ENCODE measurements at regions not wholly inside any gene's neighbourhood (a gene's known extent, or its start where the extent isn't known, plus 50 kb on each side); places are given as distances from the start of the nearest gene placed in this dataset.

- H3K4me3 ChIP-seq (ENCODE audit: low read depth, low read length) = no peak overlapping the region
- no peak for DNase-seq (ENCODE audit: low read depth)
- TF ChIP-seq CTCF (IDR thresholded peaks at IDR 0.05; ENCODE audit: low read depth, low read length, missing control alignments) = no peak
These were observed 103.6 kb upstream of the LRIG3 start for GRCh38 chr12:59023861-59024424.

GRCh38 chr12:59020073-59020946 lies 100.0 kb upstream of the LRIG3 start:
- DNase-seq (ENCODE audit: low read depth) = no peak
- no peak overlapping the region for H3K4me3 ChIP-seq (ENCODE audit: low read depth, low read length)
- TF ChIP-seq CTCF (IDR thresholded peaks at IDR 0.05; ENCODE audit: low read depth, low read length, missing control alignments) = no peak

GRCh38 chr12:59014885-59015284 lies 94.6 kb upstream of the LRIG3 start:
- no peak for DNase-seq (ENCODE audit: low read depth)
- TF ChIP-seq CTCF (IDR thresholded peaks at IDR 0.05; ENCODE audit: low read depth, low read length, missing control alignments) = no peak
- H3K4me3 ChIP-seq (ENCODE audit: low read depth, low read length) = no peak overlapping the region

GRCh38 chr12:59010941-59011340 lies 90.6 kb upstream of the LRIG3 start:
- no peak for TF ChIP-seq CTCF (IDR thresholded peaks at IDR 0.05; ENCODE audit: low read depth, low read length, missing control alignments)
- no peak overlapping the region for H3K4me3 ChIP-seq (ENCODE audit: low read depth, low read length)
- no peak for DNase-seq (ENCODE audit: low read depth)

- TF ChIP-seq CTCF (IDR thresholded peaks at IDR 0.05; ENCODE audit: low read depth, low read length, missing control alignments) = no peak
- H3K4me3 ChIP-seq (ENCODE audit: low read depth, low read length) = no peak overlapping the region
- no peak for DNase-seq (ENCODE audit: low read depth)
These were observed 89.8 kb upstream of the LRIG3 start for GRCh38 chr12:59010118-59010517.

GRCh38 chr12:59007620-59008019 lies 87.3 kb upstream of the LRIG3 start:
- no peak for DNase-seq (ENCODE audit: low read depth)
- no peak for TF ChIP-seq CTCF (IDR thresholded peaks at IDR 0.05; ENCODE audit: low read depth, low read length, missing control alignments)
- no peak overlapping the region for H3K4me3 ChIP-seq (ENCODE audit: low read depth, low read length)
